ENCODE measurements at regions not wholly inside any gene's neighbourhood (a gene's known extent, or its start where the extent isn't known, plus 50 kb on each side); places are given as distances from the start of the nearest gene placed in this dataset.

DNA sequence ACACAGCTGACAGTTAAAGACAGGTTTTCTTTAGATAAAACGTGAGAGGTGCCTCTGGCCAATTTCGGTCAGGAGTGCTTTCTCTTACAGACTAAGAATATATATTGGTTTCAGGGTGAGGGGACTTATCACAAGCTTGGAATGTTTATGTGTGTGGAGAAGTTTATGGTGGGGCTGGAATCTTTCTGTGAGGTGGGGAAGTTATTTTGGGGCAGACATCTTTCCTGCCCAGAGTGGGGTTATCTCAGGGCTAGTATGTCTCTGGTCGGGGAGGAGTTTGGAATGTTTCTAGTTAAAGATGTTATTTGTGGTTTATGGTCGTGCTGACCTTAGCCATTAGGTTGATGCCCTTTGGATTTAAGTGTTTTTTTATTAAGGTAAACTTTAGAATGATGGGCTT lies 115.2 kb downstream of the SLC5A7 start:
- Histone ChIP-seq H3K18ac (ENCODE audit: insufficient read length, low read depth, low read length) (no peak overlapping the region), H3T11ph (ENCODE audit: low read length) (no peak overlapping the region), H2BK5ac (ENCODE audit: insufficient read length, low read length) (no peak overlapping the region), H3K27me3 (ENCODE audit: insufficient read depth, low read length) (no peaks in the 10 kb centered on the region), H3K79me2 (ENCODE audit: insufficient read depth, low read length) (no peaks in the 10 kb centered on the region), H2BK20ac (ENCODE audit: low read depth, low read length, poor library complexity, severe bottlenecking) (no peak overlapping the region), H3K9me3 (ENCODE audit: control insufficient read depth, low read depth, low read length) (no peaks in the 10 kb centered on the region), H2BK15ac (ENCODE audit: low read depth, low read length) (no peak overlapping the region), H4K5ac (ENCODE audit: insufficient read length, low read depth, low read length) (no peak overlapping the region), H3K27ac (ENCODE audit: insufficient read length, low read depth, low read length) (no peak overlapping the region), H3K79me1 (ENCODE audit: insufficient read depth, low read depth, low read length, poor library complexity, severe bottlenecking) (no peaks in the 10 kb centered on the region), H3K9ac (ENCODE audit: extremely low read depth, insufficient read length, low read length) (no peak overlapping the region), H4K91ac (ENCODE audit: insufficient read length, low read depth, low read length) (no peak overlapping the region), H3K23ac (ENCODE audit: insufficient read length, low read depth, low read length) (no peak overlapping the region), H3K56ac (ENCODE audit: insufficient read length, low read depth, low read length) (no peak overlapping the region), H2BK12ac (ENCODE audit: insufficient read length, low read depth, low read length) (no peak overlapping the region), H2AFZ (ENCODE audit: low read length) (no peak overlapping the region), H2BK120ac (ENCODE audit: low read depth, low read length, poor library complexity, severe bottlenecking) (no peak overlapping the region), H3K4ac (ENCODE audit: low read depth, low read length) (no peak overlapping the region), H4K20me1 (ENCODE audit: control insufficient read depth, insufficient read depth, insufficient read length) (no peaks in the 10 kb centered on the region), H4K8ac (replicated peaks; ENCODE audit: insufficient read length, low read depth, low read length) (no peak overlapping the region), H2AK5ac (ENCODE audit: insufficient read length, low read length) (no peak overlapping the region), H3K14ac (ENCODE audit: insufficient read depth, low read length) (no peak overlapping the region), H3K4me1 (ENCODE audit: insufficient read depth, low read length) (peaks cover 3% of the 10 kb centered on the region; the same call in 1 of the 2 replicates), H3K23me2 (ENCODE audit: insufficient read length, low read depth, low read length, poor library complexity, severe bottlenecking) (no peaks in the 10 kb centered on the region), H3K4me2 (ENCODE audit: insufficient read depth, insufficient read length, low read length) (no peak overlapping the region)
- peaks cover 13% of the 10 kb centered on the region for H3K27me3 Mint-ChIP-seq (ENCODE audit: low read depth)
- DNase-seq, result no peak
- no CpG with 5 or more reads among the region's 4 CpGs for WGBS (ENCODE audit: extremely low coverage, insufficient read length, low lambda C conversion rate)
- no peaks in the 10 kb centered on the region; a peak in 1 of 7 replicates for H3K36me3 Mint-ChIP-seq (ENCODE audit: insufficient read depth in 1 of 3, low read depth in 3 of 3)
- no peaks in the 10 kb centered on the region; a peak in 2 of 5 replicates for H3K9me3 Mint-ChIP-seq
- peaks cover 11 to 14% of the 10 kb centered on the region in 2 experiments for H3K4me1 Mint-ChIP-seq
- no peak overlapping the region for H3K4me3 Mint-ChIP-seq
- TF ChIP-seq, protein P1, sequence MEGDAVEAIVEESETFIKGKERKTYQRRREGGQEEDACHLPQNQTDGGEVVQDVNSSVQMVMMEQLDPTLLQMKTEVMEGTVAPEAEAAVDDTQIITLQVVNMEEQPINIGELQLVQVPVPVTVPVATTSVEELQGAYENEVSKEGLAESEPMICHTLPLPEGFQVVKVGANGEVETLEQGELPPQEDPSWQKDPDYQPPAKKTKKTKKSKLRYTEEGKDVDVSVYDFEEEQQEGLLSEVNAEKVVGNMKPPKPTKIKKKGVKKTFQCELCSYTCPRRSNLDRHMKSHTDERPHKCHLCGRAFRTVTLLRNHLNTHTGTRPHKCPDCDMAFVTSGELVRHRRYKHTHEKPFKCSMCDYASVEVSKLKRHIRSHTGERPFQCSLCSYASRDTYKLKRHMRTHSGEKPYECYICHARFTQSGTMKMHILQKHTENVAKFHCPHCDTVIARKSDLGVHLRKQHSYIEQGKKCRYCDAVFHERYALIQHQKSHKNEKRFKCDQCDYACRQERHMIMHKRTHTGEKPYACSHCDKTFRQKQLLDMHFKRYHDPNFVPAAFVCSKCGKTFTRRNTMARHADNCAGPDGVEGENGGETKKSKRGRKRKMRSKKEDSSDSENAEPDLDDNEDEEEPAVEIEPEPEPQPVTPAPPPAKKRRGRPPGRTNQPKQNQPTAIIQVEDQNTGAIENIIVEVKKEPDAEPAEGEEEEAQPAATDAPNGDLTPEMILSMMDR (conservative IDR thresholded peaks at IDR 0.05), result no peak
- no peak overlapping the region; a peak in 1 of 7 replicates for H3K27ac Mint-ChIP-seq
